ENCODE measurements at regions not wholly inside any gene's neighbourhood (a gene's known extent, or its start where the extent isn't known, plus 50 kb on each side); places are given as distances from the start of the nearest gene placed in this dataset.

DNA sequence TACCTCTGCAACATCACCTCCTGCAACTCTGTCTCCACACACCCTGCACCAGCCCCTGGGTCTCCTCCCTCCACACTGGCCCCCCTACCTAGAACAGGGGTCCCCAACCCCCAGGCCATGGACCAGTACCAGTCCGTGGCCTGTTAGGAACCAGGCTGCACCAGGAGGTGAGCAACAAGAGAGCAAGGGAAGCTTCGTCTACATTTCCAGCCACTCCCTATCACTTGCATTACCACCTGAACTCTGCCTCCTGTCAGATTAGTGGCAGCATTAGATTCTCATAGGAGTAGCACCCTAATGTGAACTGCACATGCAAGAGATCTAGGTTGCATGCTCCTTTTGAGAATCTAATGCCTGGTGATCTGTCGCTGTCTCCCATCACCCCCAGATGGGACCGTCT, 108.8 kb upstream of the WDR11 start:
- no peak for TF ChIP-seq POLR2A (IDR thresholded peaks at IDR 0.05)
- no peak for TF ChIP-seq CTCF (IDR thresholded peaks at IDR 0.05 in 8 of 11, conservative IDR thresholded peaks at IDR 0.05 in 3 of 11)

Data from spleen (tissue), 7 donors.